CD4-positive, alpha-beta T cell (primary cell): ENCODE measurements at regions not wholly inside any gene's neighbourhood (a gene's known extent, or its start where the extent isn't known, plus 50 kb on each side); places are given as distances from the start of the nearest gene placed in this dataset.
"Not testable (repeated sequence)": the region's sequence is repeated elsewhere in the genome, so short reads cannot be mapped to it uniquely, and the experiment has no call there.

Experiments used
- ATAC-seq: fragments of 200-7000 bp; cut with Tn5 transposase; one replicate; pipeline ENCODE4 v1.10.0; 2022; ENCODE audit warnings: mild to moderate bottlenecking; ENCODE audit not compliant: poor library complexity
- CTCF ChIA-PET: fragments of 350-600 bp; sonication (Branson Sonifier 250); formaldehyde crosslinking; loops from one replicate; lab custom pipeline; 2021; ENCODE audit warnings: antibody characterized with exemption, inconsistent platforms; lab: Charles Lee
- POLR2A ChIA-PET: fragments of 350-600 bp; sonication (Branson Sonifier 250); formaldehyde crosslinking; loops from one replicate; lab custom pipeline; 2021; ENCODE audit warnings: antibody characterized with exemption, inconsistent platforms; lab: Charles Lee
- DNase-seq, 14 experiments: peaks; one replicate each; pipeline ENCODE4 v3.0.0-alpha.2; 2013 to 2020; ENCODE audit warnings: mixed read lengths in 2 of 14
- H3K27ac ChIP-seq, 2 donors: one replicate each; pipeline versions ENCODE4 v1.5.1 to v1.7.0; 2013; ENCODE audit warnings: low read length in 2 of 2, low read depth in 1 of 2, mild to moderate bottlenecking in 1 of 2
- H3K27me3 ChIP-seq, 2 experiments: 1 replicate in 1 of 2; 2 replicates in 1 of 2; pipeline versions ENCODE4 v1.6.1 to v1.7.0; 2013; ENCODE audit warnings: low read length in 2 of 2, control low read depth in 1 of 2, mild to moderate bottlenecking in 1 of 2, moderate library complexity in 1 of 2; ENCODE audit not compliant: insufficient read depth in 2 of 2, control insufficient read depth in 1 of 2
- H3K36me3 ChIP-seq: one replicate; pipeline ENCODE4 v1.6.1; 2013; ENCODE audit warnings: low read length, control low read depth; ENCODE audit not compliant: insufficient read depth
- H3K4me1 ChIP-seq: one replicate; pipeline ENCODE4 v1.6.1; 2013; ENCODE audit warnings: low read length, control low read depth; ENCODE audit not compliant: insufficient read depth
- H3K4me3 ChIP-seq: one replicate; pipeline ENCODE4 v1.5.1; 2013; ENCODE audit warnings: mild to moderate bottlenecking, low read length, moderate library complexity
- H3K9me3 ChIP-seq, 2 experiments: 1 replicate in 1 of 2; 2 replicates in 1 of 2; pipeline versions ENCODE4 v1.6.1 to v1.7.0; 2013; ENCODE audit warnings: low read length in 2 of 2, mild to moderate bottlenecking in 2 of 2, control low read depth in 1 of 2, moderate library complexity in 1 of 2; ENCODE audit not compliant: control insufficient read depth in 1 of 2, insufficient read depth in 1 of 2
- H3K27ac Mint-ChIP-seq: one replicate; pipeline ENCODE4 v1.8.0; 2020; ENCODE audit warnings: mixed read lengths
- H3K27me3 Mint-ChIP-seq: one replicate; pipeline ENCODE4 v1.8.0; 2021; ENCODE audit warnings: mixed read lengths
- H3K36me3 Mint-ChIP-seq: one replicate; pipeline ENCODE4 v1.8.0; 2021; ENCODE audit warnings: low read depth, mixed read lengths
- H3K4me1 Mint-ChIP-seq: one replicate; pipeline ENCODE4 v1.8.0; 2021; ENCODE audit warnings: low read depth, mixed read lengths
- H3K4me3 Mint-ChIP-seq: one replicate; pipeline ENCODE4 v1.8.0; 2020; ENCODE audit warnings: mild to moderate bottlenecking, mixed read lengths
- H3K9me3 Mint-ChIP-seq: one replicate; pipeline ENCODE4 v1.8.0; 2020; ENCODE audit warnings: mixed read lengths
- intact Hi-C, 2 experiments: fragments of 100-400 bp; cut with DNase I in 1 of 2; cut with micrococcal nuclease in 1 of 2; formaldehyde crosslinking; loops; one replicate each; pipeline versions ENCODE4 v1.15.1 to v1.9.0; 2023 to 2025; cut with DNase I, micrococcal nuclease
- TF ChIP-seq, protein P1 (sequence below): fragments of 200-600 bp; IDR thresholded peaks from one replicate; pipeline ENCODE4 v1.8.0; 2022; ENCODE audit warnings: antibody characterized with exemption, mild to moderate bottlenecking

DNA sequence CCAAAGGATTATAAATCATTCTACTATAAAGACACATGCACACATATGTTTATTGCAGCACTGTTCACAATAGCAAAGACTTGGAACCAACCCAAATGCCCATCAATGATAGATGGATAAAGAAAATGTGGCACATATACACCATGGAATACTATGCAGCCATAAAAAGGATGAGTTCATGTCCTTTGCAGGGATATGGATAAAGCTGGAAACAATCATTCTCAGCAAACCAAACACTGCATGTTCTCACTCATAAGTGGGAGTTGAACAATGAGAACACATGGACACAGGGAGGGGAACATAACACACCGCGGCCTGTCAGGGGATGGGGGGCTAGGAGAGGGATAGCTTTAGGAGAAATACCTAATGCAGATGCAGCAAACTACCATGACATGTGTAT is 135.1 kb upstream of the PDE4B start:
- intact Hi-C loops, H3K9me3 Mint-ChIP-seq, ATAC-seq, H3K4me3 Mint-ChIP-seq, H3K36me3 Mint-ChIP-seq, CTCF ChIA-PET, H3K9me3 ChIP-seq, H3K4me1 ChIP-seq, POLR2A ChIA-PET, H3K27ac ChIP-seq, DNase-seq, H3K4me1 Mint-ChIP-seq, H3K4me3 ChIP-seq, H3K27ac Mint-ChIP-seq, H3K36me3 ChIP-seq, H3K27me3 ChIP-seq: not testable (repeated sequence)
- H3K27me3 Mint-ChIP-seq, result peaks cover 16% of the 10 kb centered on the region

DNA sequence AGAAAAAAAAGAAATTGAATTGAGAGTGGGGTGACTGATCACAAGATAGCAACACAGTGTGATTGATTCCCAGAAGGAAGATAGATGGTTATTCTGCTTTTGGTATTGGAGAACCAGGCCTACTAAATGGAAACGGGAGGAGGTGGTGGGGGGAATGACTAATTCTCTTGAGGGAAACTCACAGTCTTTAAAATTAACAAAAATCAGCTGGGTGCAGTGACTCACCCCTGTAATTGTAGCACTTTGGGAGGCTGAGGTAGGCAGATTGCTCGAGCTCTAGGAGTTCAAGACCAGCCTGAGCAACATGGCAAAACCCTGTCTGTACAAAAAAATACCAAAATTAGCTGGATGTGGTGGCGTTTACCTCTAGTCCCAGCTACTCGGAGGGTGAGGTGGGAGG is 134.6 kb upstream of the PDE4B start:
- Histone ChIP-seq H3K27me3 (no peaks in the 10 kb centered on the region), H3K27ac (no peak overlapping the region), H3K4me3 (no peak overlapping the region), H3K9me3 (no peaks in the 10 kb centered on the region), H3K4me1 (no peaks in the 10 kb centered on the region), H3K36me3 (no peaks in the 10 kb centered on the region)
- ATAC-seq, result no peak
- peaks cover 4% of the 10 kb centered on the region for H3K9me3 Mint-ChIP-seq
- no peak overlapping the region for H3K4me3 Mint-ChIP-seq
- TF ChIP-seq, protein P1, sequence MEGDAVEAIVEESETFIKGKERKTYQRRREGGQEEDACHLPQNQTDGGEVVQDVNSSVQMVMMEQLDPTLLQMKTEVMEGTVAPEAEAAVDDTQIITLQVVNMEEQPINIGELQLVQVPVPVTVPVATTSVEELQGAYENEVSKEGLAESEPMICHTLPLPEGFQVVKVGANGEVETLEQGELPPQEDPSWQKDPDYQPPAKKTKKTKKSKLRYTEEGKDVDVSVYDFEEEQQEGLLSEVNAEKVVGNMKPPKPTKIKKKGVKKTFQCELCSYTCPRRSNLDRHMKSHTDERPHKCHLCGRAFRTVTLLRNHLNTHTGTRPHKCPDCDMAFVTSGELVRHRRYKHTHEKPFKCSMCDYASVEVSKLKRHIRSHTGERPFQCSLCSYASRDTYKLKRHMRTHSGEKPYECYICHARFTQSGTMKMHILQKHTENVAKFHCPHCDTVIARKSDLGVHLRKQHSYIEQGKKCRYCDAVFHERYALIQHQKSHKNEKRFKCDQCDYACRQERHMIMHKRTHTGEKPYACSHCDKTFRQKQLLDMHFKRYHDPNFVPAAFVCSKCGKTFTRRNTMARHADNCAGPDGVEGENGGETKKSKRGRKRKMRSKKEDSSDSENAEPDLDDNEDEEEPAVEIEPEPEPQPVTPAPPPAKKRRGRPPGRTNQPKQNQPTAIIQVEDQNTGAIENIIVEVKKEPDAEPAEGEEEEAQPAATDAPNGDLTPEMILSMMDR, result no peak
- H3K27me3 Mint-ChIP-seq, result peaks cover 16% of the 10 kb centered on the region
- H3K36me3 Mint-ChIP-seq, result no peaks in the 10 kb centered on the region
- H3K4me1 Mint-ChIP-seq, result no peaks in the 10 kb centered on the region
- CTCF ChIA-PET, result no interaction called here
- intact Hi-C loops, result no loop called here
- H3K27ac Mint-ChIP-seq, result no peak overlapping the region
- POLR2A ChIA-PET, result no interaction called here
- no peak for DNase-seq

DNA sequence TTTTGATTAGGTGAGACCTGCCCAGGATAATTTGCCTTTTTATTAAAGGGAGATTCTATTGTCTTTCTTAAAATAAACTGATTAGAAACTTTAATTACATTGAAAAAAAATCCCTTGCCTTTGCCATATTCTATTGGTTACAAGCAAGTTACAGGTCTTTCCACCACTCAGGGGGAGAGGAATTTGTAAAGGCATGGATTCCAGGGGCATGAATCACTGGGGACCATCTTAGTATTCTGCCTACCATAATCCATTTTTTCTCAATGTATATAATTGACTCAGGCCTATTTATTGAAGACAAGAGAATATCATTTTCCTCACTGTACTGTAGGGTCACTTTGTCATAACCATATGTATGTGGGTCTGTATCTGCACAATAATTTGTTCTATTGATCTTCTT is 124.3 kb upstream of the PDE4B start:
- no peaks in the 10 kb centered on the region for H3K36me3 ChIP-seq
- no peaks in the 10 kb centered on the region for H3K36me3 Mint-ChIP-seq
- ChIA-PET CTCF (no interaction called here), POLR2A (no interaction called here)
- intact Hi-C loops, result no loop called here
- no peak overlapping the region for H3K27ac Mint-ChIP-seq
- peaks cover 6 to 12% of the 10 kb centered on the region in 2 experiments for H3K27me3 ChIP-seq
- H3K27ac ChIP-seq, result no peak overlapping the region
- TF ChIP-seq, protein P1, result no peak
- H3K27me3 Mint-ChIP-seq, result peaks cover 37% of the 10 kb centered on the region
- H3K9me3 ChIP-seq, result peaks cover 5 to 6% of the 10 kb centered on the region in 2 experiments
- H3K4me3 ChIP-seq, result no peak overlapping the region
- H3K4me1 Mint-ChIP-seq, result no peaks in the 10 kb centered on the region
- ATAC-seq (no peak), DNase-seq (no peak)
- H3K4me1 ChIP-seq, result no peaks in the 10 kb centered on the region
- no peak overlapping the region for H3K4me3 Mint-ChIP-seq
- H3K9me3 Mint-ChIP-seq, result peaks cover 5% of the 10 kb centered on the region

DNA sequence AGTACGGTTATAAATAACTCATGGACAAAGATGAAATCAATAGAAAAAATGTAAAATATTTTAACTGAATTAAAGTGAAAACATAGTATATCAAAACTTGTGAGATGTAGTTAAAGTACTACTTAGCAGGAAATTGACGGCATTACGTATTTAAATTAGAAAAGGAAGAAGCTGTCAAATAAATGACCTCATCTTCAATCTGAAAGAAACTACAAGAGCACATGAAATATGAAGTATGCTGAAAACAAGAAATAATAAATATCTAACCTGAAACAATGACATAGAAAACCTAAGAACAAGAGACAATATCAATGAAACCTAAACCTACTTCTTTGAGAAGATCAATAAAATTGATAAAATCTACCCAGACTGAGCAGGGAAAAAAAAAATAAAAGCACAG is 122.2 kb upstream of the PDE4B start:
- no peaks in the 10 kb centered on the region for H3K36me3 ChIP-seq
- DNase-seq, result no peak
- Mint-ChIP-seq H3K27me3 (peaks cover 27% of the 10 kb centered on the region), H3K27ac (no peak overlapping the region), H3K4me1 (no peaks in the 10 kb centered on the region), H3K9me3 (peaks cover 3% of the 10 kb centered on the region), H3K36me3 (no peaks in the 10 kb centered on the region), H3K4me3 (no peak overlapping the region)
- no peaks in the 10 kb centered on the region for H3K4me1 ChIP-seq
- intact Hi-C loops, result no loop called here
- H3K9me3 ChIP-seq, result peaks cover 5 to 6% of the 10 kb centered on the region in 2 experiments
- no peak overlapping the region for H3K27ac ChIP-seq
- ChIA-PET CTCF (no interaction called here), POLR2A (no interaction called here)
- ATAC-seq, result no peak
- peaks cover 6 to 12% of the 10 kb centered on the region in 2 experiments for H3K27me3 ChIP-seq
- H3K4me3 ChIP-seq, result no peak overlapping the region
- TF ChIP-seq, protein P1, result no peak
